ENCODE measurements at regions not wholly inside any gene's neighbourhood (a gene's known extent, or its start where the extent isn't known, plus 50 kb on each side); places are given as distances from the start of the nearest gene placed in this dataset.

DNA sequence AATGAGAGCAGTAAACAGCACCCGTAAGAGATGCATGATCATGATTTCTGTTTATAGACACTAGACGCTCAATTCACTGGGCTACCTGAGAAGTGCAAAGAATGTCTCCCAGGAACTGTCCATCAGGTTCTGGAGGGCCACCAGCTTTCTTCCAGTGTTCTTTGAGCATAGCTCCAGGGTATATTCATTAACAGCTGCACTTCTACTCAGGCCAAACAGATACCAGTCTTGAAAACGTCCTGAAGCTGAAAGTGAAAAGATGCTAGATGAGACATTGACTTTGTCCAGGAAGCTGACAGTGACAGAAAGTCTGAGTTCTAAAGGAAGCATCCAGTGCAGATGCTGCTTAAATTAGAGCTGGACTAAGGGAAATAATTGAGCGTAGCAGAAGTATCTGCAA is 488.7 kb upstream of the TYRP1 start:
- H3K27me3 Mint-ChIP-seq (ENCODE audit: unreplicated experiment): no peaks in the 10 kb centered on the region
- H3K9me3 Mint-ChIP-seq (ENCODE audit: unreplicated experiment): no peaks in the 10 kb centered on the region
- no peak overlapping the region for H3K4me3 Mint-ChIP-seq (ENCODE audit: unreplicated experiment)
- H3K4me1 Mint-ChIP-seq (ENCODE audit: unreplicated experiment): no peaks in the 10 kb centered on the region
- no peaks in the 10 kb centered on the region for H3K36me3 Mint-ChIP-seq (ENCODE audit: unreplicated experiment)
- H3K27ac Mint-ChIP-seq (ENCODE audit: unreplicated experiment): no peak overlapping the region
- TF ChIP-seq, protein P1, sequence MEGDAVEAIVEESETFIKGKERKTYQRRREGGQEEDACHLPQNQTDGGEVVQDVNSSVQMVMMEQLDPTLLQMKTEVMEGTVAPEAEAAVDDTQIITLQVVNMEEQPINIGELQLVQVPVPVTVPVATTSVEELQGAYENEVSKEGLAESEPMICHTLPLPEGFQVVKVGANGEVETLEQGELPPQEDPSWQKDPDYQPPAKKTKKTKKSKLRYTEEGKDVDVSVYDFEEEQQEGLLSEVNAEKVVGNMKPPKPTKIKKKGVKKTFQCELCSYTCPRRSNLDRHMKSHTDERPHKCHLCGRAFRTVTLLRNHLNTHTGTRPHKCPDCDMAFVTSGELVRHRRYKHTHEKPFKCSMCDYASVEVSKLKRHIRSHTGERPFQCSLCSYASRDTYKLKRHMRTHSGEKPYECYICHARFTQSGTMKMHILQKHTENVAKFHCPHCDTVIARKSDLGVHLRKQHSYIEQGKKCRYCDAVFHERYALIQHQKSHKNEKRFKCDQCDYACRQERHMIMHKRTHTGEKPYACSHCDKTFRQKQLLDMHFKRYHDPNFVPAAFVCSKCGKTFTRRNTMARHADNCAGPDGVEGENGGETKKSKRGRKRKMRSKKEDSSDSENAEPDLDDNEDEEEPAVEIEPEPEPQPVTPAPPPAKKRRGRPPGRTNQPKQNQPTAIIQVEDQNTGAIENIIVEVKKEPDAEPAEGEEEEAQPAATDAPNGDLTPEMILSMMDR (IDR thresholded peaks at IDR 0.05): no peak
- DNase-seq (ENCODE audit: extremely low spot score, unreplicated experiment): no peak

DNA sequence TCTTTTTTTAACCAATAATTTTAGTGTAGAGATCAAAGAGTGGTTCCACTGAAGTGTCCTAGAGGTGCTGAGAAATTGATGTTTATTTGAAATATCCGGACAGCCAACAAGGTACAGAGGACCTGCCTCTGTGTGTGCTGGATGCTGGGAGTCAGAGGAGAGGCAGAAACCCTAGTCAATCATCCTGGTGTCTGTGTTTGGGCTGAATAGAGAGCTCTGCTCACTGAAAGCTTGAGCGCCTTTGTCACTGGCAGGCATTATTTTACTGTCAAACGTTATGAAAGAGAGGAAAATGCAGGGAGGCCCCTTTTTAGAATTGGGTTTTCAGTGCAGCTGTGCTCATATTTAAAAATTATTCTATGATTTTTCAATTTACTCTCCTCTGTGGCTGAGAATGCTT is 480.3 kb upstream of the TYRP1 start:
- Mint-ChIP-seq H3K4me3 (ENCODE audit: unreplicated experiment) (no peak overlapping the region), H3K27me3 (ENCODE audit: unreplicated experiment) (no peaks in the 10 kb centered on the region), H3K36me3 (ENCODE audit: unreplicated experiment) (no peaks in the 10 kb centered on the region), H3K4me1 (ENCODE audit: unreplicated experiment) (no peaks in the 10 kb centered on the region), H3K27ac (ENCODE audit: unreplicated experiment) (no peak overlapping the region), H3K9me3 (ENCODE audit: unreplicated experiment) (peaks cover 7% of the 10 kb centered on the region)
- DNase-seq (ENCODE audit: extremely low spot score, unreplicated experiment): no peak
- TF ChIP-seq, protein P1 (IDR thresholded peaks at IDR 0.05): no peak

GRCh38 chr9:12221470-12221869 is 471.7 kb upstream of the TYRP1 start:
- no peaks in the 10 kb centered on the region for H3K4me1 Mint-ChIP-seq (ENCODE audit: unreplicated experiment)
- no peak for DNase-seq (ENCODE audit: extremely low spot score, unreplicated experiment)

DNA sequence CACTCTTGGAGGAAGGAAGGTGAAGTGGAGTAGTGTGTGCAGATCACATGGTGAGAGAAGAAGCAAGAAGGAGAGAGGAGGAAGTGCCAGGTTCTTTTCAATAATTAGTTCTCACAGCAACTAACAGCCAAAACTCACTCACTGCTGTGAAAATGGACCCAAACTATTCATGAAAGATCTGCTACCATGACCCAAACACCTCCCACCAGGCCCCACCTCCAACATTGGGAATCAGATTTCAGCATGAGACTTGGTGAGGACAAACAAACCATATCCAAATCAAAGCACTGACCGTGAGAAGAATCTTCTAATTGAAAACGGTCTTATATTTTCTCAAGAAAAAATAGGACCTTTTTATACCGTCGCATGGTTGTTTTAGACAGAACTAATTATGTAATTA is 468.7 kb upstream of the TYRP1 start:
- no peak overlapping the region for H3K27ac Mint-ChIP-seq (ENCODE audit: unreplicated experiment)
- TF ChIP-seq, protein P1 (IDR thresholded peaks at IDR 0.05): no peak
- no peak for DNase-seq (ENCODE audit: extremely low spot score, unreplicated experiment)
- H3K9me3 Mint-ChIP-seq (ENCODE audit: unreplicated experiment): no peaks in the 10 kb centered on the region
- no peaks in the 10 kb centered on the region for H3K4me1 Mint-ChIP-seq (ENCODE audit: unreplicated experiment)
- H3K36me3 Mint-ChIP-seq (ENCODE audit: unreplicated experiment): no peaks in the 10 kb centered on the region
- H3K27me3 Mint-ChIP-seq (ENCODE audit: unreplicated experiment): no peaks in the 10 kb centered on the region
- no peak overlapping the region for H3K4me3 Mint-ChIP-seq (ENCODE audit: unreplicated experiment)

More at GRCh38 chr9:12221470-12221869, 471.7 kb upstream of the TYRP1 start:
- TF ChIP-seq, protein P1 (IDR thresholded peaks at IDR 0.05): no peak
- no peak overlapping the region for H3K4me3 Mint-ChIP-seq (ENCODE audit: unreplicated experiment)
- H3K27me3 Mint-ChIP-seq (ENCODE audit: unreplicated experiment): no peaks in the 10 kb centered on the region
- H3K27ac Mint-ChIP-seq (ENCODE audit: unreplicated experiment): no peak overlapping the region
- H3K36me3 Mint-ChIP-seq (ENCODE audit: unreplicated experiment): no peaks in the 10 kb centered on the region
- H3K9me3 Mint-ChIP-seq (ENCODE audit: unreplicated experiment): no peaks in the 10 kb centered on the region

- no peaks in the 10 kb centered on the region for H3K4me1 Mint-ChIP-seq (ENCODE audit: unreplicated experiment)
- H3K4me3 Mint-ChIP-seq (ENCODE audit: unreplicated experiment): no peak overlapping the region
- H3K27ac Mint-ChIP-seq (ENCODE audit: unreplicated experiment): no peak overlapping the region
- no peaks in the 10 kb centered on the region for H3K27me3 Mint-ChIP-seq (ENCODE audit: unreplicated experiment)
- no peaks in the 10 kb centered on the region for H3K36me3 Mint-ChIP-seq (ENCODE audit: unreplicated experiment)
- peaks cover 7% of the 10 kb centered on the region for H3K9me3 Mint-ChIP-seq (ENCODE audit: unreplicated experiment)
- DNase-seq (ENCODE audit: extremely low spot score, unreplicated experiment): no peak
- TF ChIP-seq, protein P1 (IDR thresholded peaks at IDR 0.05): no peak
Measured at GRCh38 chr9:12230708-12231107, 462.5 kb upstream of the TYRP1 start.

All from osteocyte (in vitro differentiated cells).